GM21717 (cell line): ENCODE measurements at regions not wholly inside any gene's neighbourhood (a gene's known extent, or its start where the extent isn't known, plus 50 kb on each side); places are given as distances from the start of the nearest gene placed in this dataset.
"Not testable (repeated sequence)": the region's sequence is repeated elsewhere in the genome, so short reads cannot be mapped to it uniquely, and the experiment has no call there.

ENCODE experiments used
- ATAC-seq: cut with Tn5 transposase; IDR thresholded peaks from one replicate; pipeline ENCODE4 v1.9.1; 2021; ENCODE audit warnings: mild to moderate bottlenecking, moderate library complexity; ENCODE audit not compliant: unreplicated experiment

- ATAC-seq = no peak
These were observed 1082.0 kb downstream of the DSC3 start for GRCh38 chr18:29960539-29960938.

GRCh38 chr18:29930231-29930630 is 1112.3 kb downstream of the DSC3 start:
- no peak for ATAC-seq

- ATAC-seq = no peak
These were observed 1114.5 kb downstream of the DSC3 start for GRCh38 chr18:29928081-29928480.

GRCh38 chr18:29925566-29925965 is 1117.0 kb downstream of the DSC3 start:
- no peak for ATAC-seq

GRCh38 chr18:29912351-29912750 is 1130.2 kb downstream of the DSC3 start:
- no peak for ATAC-seq

DNA sequence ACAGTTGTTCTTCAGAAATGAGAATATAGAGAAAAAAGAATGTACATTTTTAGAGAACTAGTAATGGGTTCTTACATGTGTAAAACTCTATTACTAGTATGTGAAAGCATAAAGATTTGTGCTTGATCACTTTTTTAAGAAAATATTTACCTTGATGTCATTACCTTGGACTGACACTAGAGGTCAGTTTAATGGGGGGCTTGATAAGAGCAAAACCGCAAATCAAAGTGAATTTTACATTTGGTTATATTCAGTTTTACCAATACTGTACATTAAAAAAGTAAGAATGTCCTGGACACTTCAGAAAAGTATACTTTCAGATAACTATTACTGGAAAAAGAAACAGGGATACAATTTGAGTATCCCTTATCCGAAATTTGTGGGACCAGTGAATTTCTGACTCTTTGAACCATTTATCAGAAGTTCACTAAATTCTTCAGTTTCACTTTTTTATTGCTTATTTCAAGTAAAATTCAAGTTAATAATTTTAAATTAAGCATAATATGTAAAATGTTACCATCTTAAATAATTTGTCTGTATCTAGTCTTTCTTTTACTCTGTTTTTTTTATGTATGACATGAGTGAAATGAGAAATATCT is 1149.5 kb downstream of the DSC3 start:
- no peak for ATAC-seq

- no peak for ATAC-seq
These were observed 1159.4 kb downstream of the DSC3 start for GRCh38 chr18:29883114-29883513.

GRCh38 chr18:29882620-29883019 is 1159.9 kb downstream of the DSC3 start:
- no peak for ATAC-seq

GRCh38 chr18:29879763-29880162 is 1162.8 kb downstream of the DSC3 start:
- no peak for ATAC-seq

- ATAC-seq = no peak
These were observed 1167.9 kb downstream of the DSC3 start for GRCh38 chr18:29874519-29875098.

DNA sequence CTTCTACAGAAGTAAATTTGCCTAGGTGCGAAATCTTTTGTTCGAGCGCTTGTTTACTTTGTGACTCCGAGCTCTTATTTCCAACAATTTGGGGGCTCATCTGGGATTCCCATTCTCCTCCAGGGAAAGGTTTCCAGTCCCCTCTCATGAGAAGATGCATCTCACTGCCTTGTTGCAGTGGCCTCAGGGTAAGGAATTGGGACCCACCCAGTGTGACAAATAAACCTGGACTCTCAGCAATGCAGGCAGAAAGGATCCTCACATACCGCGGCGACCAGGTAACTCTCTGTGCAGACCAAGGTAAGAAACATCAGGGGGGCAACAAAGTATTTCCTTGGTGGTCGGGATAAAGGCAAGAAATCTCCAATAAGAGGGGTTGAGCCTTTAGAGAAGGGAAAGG is 1169.3 kb downstream of the DSC3 start:
- no peak for ATAC-seq

DNA sequence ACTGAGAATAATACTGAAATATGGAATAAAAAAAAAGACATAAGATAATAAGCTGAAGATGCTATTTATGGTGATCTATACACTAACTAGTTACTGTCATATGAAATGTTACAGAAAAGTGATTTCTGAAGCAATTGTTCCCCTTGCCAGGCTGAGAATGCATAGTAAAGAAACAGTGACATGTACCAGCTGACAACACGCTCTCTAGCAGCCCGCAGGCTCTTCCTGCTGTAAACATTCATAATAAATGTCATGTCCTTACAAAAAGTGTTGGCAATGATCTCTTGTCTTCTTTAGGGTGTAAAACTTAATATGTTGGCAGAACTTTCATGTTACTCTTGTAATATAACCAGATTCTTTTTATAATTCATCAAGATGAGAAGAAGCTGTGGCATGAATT is 1171.3 kb downstream of the DSC3 start:
- no peak for ATAC-seq

DNA sequence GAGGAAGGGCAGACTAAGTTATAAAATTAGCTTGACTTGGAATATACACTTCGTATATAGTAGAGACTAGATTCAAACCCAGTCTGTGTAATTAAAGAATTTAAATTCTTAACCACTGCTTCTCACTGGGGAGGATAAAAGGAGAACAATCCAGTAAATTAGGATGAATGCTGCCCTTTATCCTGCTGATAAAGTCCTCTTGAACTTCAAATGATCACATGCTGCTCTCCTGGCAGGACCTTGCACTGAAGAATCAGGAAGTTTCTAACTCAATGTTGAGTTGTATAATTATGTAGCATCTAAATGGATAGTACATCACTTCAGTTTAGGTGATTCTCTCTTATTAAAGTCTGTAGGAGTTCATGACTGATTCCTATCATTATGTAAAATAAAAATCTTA is 1179.7 kb downstream of the DSC3 start:
- no peak for ATAC-seq

- no peak for ATAC-seq
These were observed 1186.9 kb downstream of the DSC3 start for GRCh38 chr18:29855637-29856036.

DNA sequence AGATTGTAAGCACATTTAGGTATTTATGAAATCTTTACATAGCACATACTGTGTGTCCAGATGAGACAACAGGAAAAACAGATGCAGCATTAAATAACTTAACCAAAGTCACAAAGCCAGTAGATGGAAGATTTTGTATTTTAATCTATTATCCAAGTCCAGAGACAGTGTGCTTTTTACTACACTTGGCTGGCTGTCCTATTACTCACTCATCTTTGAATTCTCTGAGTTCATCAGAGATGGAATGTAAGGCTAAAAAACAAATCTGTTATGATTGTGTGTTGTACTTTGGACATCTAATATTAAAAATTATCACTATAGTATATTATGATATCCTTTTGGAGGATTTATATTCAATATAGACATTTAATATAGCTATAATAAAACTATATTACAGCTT is 1189.4 kb downstream of the DSC3 start:
- no peak for ATAC-seq

- no peak for ATAC-seq
These were observed 1193.4 kb downstream of the DSC3 start for GRCh38 chr18:29849144-29849543.

- ATAC-seq = no peak
These were observed 1200.9 kb downstream of the DSC3 start for GRCh38 chr18:29841631-29842030.

DNA sequence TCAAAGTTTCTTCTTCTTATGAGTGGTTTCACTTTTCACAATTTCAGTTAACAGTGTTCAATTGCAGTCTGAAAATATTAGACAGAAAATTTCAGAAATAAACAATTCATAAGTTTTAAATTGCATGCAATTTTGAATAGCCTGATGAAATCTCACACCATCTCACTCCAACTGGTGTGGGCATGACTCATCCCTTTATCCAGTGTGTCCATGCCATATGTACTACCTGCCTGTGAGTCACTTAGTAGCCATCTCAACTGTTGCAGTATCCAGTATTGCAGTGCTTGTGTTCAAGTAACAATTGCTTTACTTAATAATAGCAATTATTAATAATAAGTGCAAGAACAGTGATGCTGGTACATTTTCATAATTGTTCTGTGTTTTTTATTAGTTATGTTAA is 1202.5 kb downstream of the DSC3 start:
- ATAC-seq = no peak

GRCh38 chr18:29838961-29839360 is 1203.6 kb downstream of the DSC3 start:
- ATAC-seq = not testable (repeated sequence)

- no peak for ATAC-seq
These were observed 1204.0 kb downstream of the DSC3 start for GRCh38 chr18:29838556-29838955.

- ATAC-seq = no peak
These were observed 1218.9 kb downstream of the DSC3 start for GRCh38 chr18:29823671-29824070.

DNA sequence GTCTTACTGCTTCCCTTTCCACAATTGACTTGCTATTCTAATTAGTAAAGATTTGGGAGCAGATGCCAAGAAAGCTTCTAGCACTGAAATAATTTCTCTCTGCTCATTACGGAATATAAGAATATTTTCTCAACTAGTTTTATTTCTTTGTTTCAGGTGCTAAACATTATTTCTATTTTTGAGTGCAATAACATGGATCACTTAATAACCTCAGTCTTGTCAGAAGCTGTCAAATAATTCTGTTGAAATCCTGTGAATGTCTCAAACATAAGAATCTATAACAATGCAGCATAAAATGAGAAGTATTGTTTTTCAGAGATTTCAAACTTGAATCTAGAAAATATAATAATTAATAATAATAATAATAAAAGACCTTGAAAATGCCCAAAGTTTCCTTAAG is 1221.0 kb downstream of the DSC3 start:
- no peak for ATAC-seq

DNA sequence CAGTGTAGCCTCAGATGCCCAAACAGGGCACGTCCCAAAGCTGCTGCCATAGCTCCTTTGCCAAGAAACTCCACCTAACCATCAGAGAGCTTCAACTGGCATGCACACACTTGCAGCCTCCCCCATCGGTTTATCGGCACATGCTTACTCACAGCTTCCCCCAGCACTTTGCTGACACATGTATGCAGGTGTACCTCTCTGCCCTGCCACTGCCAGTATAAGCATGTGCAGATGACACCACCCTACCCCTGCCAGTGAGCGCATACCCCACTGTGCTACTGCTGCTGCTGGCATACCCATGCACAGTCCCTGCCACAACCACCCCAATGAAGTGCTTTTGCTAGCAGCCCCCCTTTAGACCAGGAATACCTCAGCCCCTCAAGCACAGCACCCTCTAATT is 1231.0 kb downstream of the DSC3 start:
- ATAC-seq = no peak
